ENCODE measurements at regions not wholly inside any gene's neighbourhood (a gene's known extent, or its start where the extent isn't known, plus 50 kb on each side); places are given as distances from the start of the nearest gene placed in this dataset.

GRCh38 chr13:83577183-83577582 is 305.1 kb downstream of the SLITRK1 start:
- Histone ChIP-seq H3K36me3 (ENCODE audit: control insufficient read depth in 4 of 4, insufficient read depth in 4 of 4, low read length in 3 of 4) (no peaks in the 10 kb centered on the region), H3K4me3 (ENCODE audit: control insufficient read depth in 1 of 7, extremely low read depth in 1 of 7, insufficient read depth in 4 of 7, low read depth in 2 of 7, low read length in 6 of 7) (no peak overlapping the region), H3K27ac (ENCODE audit: insufficient read depth in 1 of 2, low read depth in 1 of 2, low read length in 2 of 2, poor library complexity in 1 of 2, severe bottlenecking in 2 of 2) (no peak overlapping the region), H3K27me3 (replicated peaks in 2 of 5; ENCODE audit: control insufficient read depth in 4 of 5, insufficient read depth in 5 of 5, low read length in 4 of 5) (no peaks in the 10 kb centered on the region), H3K9me3 (ENCODE audit: control extremely low read depth in 1 of 5, control insufficient read depth in 4 of 5, insufficient read depth in 2 of 5, low read depth in 1 of 5, low read length in 4 of 5) (peaks cover 0 to 1% (median 0%) of the 10 kb centered on the region in 5 experiments), H3K4me1 (ENCODE audit: control extremely low read depth in 1 of 4, control insufficient read depth in 4 of 4, insufficient read depth in 4 of 4, low read length in 3 of 4) (no peaks in the 10 kb centered on the region)
- no CpG with 5 or more reads among the region's 2 CpGs for WGBS (ENCODE audit: insufficient coverage)
- ChIA-PET CTCF (no interaction called here), POLR2A (no interaction called here)
- DNase-seq: no peak

DNA sequence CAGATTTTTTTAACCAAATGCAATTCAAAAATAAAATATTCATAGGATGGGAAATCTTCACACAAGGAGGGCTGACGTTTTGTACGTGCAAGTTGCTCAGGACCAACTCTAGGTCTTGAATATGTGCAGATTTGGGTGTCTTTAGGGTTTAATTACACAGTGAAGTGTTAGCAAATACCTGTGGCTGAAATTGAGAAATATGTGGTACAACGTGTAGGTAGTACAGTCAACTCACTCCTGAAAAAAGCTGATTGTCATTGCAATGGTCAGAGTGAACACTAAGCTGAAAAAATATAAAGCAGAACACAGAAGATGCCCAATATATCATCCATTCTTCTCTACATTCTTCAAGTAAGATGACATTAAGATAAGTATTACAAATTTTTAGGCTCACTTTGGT is 314.3 kb downstream of the SLITRK1 start:
- H3K4me1 ChIP-seq (ENCODE audit: control extremely low read depth in 1 of 4, control insufficient read depth in 4 of 4, insufficient read depth in 4 of 4, low read length in 3 of 4): no peaks in the 10 kb centered on the region
- POLR2A ChIA-PET: no interaction called here
- CTCF ChIA-PET: no interaction called here
- no peak overlapping the region for H3K4me3 ChIP-seq (ENCODE audit: control insufficient read depth in 1 of 7, extremely low read depth in 1 of 7, insufficient read depth in 4 of 7, low read depth in 2 of 7, low read length in 6 of 7)
- no peaks in the 10 kb centered on the region for H3K27me3 ChIP-seq (replicated peaks in 2 of 5; ENCODE audit: control insufficient read depth in 4 of 5, insufficient read depth in 5 of 5, low read length in 4 of 5)
- H3K27ac ChIP-seq (ENCODE audit: insufficient read depth in 1 of 2, low read depth in 1 of 2, low read length in 2 of 2, poor library complexity in 1 of 2, severe bottlenecking in 2 of 2): no peak overlapping the region
- no peaks in the 10 kb centered on the region for H3K9me3 ChIP-seq (ENCODE audit: control extremely low read depth in 1 of 5, control insufficient read depth in 4 of 5, insufficient read depth in 2 of 5, low read depth in 1 of 5, low read length in 4 of 5)
- DNase-seq: no peak
- 100% methylated on average over 2 of the region's 3 CpGs for whole genome bisulfite sequencing (ENCODE audit: insufficient coverage)
- no peaks in the 10 kb centered on the region for H3K36me3 ChIP-seq (ENCODE audit: control insufficient read depth in 4 of 4, insufficient read depth in 4 of 4, low read length in 3 of 4)

GRCh38 chr13:83563499-83563898 is 318.8 kb downstream of the SLITRK1 start:
- Histone ChIP-seq H3K27me3 (replicated peaks in 2 of 5; ENCODE audit: control insufficient read depth in 4 of 5, insufficient read depth in 5 of 5, low read length in 4 of 5) (no peaks in the 10 kb centered on the region), H3K9me3 (ENCODE audit: control extremely low read depth in 1 of 5, control insufficient read depth in 4 of 5, insufficient read depth in 2 of 5, low read depth in 1 of 5, low read length in 4 of 5) (no peaks in the 10 kb centered on the region), H3K36me3 (ENCODE audit: control insufficient read depth in 4 of 4, insufficient read depth in 4 of 4, low read length in 3 of 4) (no peaks in the 10 kb centered on the region), H3K4me1 (ENCODE audit: control extremely low read depth in 1 of 4, control insufficient read depth in 4 of 4, insufficient read depth in 4 of 4, low read length in 3 of 4) (no peaks in the 10 kb centered on the region), H3K27ac (ENCODE audit: insufficient read depth in 1 of 2, low read depth in 1 of 2, low read length in 2 of 2, poor library complexity in 1 of 2, severe bottlenecking in 2 of 2) (no peak overlapping the region), H3K4me3 (ENCODE audit: control insufficient read depth in 1 of 7, extremely low read depth in 1 of 7, insufficient read depth in 4 of 7, low read depth in 2 of 7, low read length in 6 of 7) (no peak overlapping the region)
- ChIA-PET POLR2A (no interaction called here), CTCF (no interaction called here)
- 100% methylated on average over 4 of the region's 5 CpGs for whole genome bisulfite sequencing (ENCODE audit: insufficient coverage)
- no peak for DNase-seq

DNA sequence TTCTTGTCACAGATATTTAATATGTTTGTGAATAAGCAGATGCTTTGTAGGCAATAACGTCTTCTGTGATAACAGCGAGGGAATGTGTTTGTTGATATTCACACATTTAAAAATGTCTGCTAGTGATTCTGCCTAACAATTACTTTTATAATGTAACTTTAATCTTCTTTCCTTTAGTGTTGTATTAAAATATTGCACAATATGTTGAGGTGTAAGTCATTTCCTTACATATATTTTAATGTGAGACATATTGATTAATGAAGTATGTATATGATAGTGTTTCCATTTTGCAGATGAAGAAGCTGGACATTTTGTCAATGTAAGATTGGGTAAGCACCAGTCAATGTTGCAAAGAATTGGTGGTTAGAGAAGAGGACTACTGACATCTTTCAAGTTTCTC is 324.4 kb downstream of the SLITRK1 start:
- Histone ChIP-seq H3K4me1 (ENCODE audit: control extremely low read depth in 1 of 4, control insufficient read depth in 4 of 4, insufficient read depth in 4 of 4, low read length in 3 of 4) (no peaks in the 10 kb centered on the region), H3K9me3 (ENCODE audit: control extremely low read depth in 1 of 5, control insufficient read depth in 4 of 5, insufficient read depth in 2 of 5, low read depth in 1 of 5, low read length in 4 of 5) (no peaks in the 10 kb centered on the region), H3K27ac (ENCODE audit: insufficient read depth in 1 of 2, low read depth in 1 of 2, low read length in 2 of 2, poor library complexity in 1 of 2, severe bottlenecking in 2 of 2) (no peak overlapping the region), H3K4me3 (ENCODE audit: control insufficient read depth in 1 of 7, extremely low read depth in 1 of 7, insufficient read depth in 4 of 7, low read depth in 2 of 7, low read length in 6 of 7) (no peak overlapping the region), H3K36me3 (ENCODE audit: control insufficient read depth in 4 of 4, insufficient read depth in 4 of 4, low read length in 3 of 4) (no peaks in the 10 kb centered on the region), H3K27me3 (replicated peaks in 2 of 5; ENCODE audit: control insufficient read depth in 4 of 5, insufficient read depth in 5 of 5, low read length in 4 of 5) (no peaks in the 10 kb centered on the region)
- WGBS (ENCODE audit: insufficient coverage): no CpG with 5 or more reads among the region's 2 CpGs
- CTCF ChIA-PET: no interaction called here
- POLR2A ChIA-PET: no interaction called here
- no peak for DNase-seq

- Histone ChIP-seq H3K4me3 (ENCODE audit: control insufficient read depth in 1 of 7, extremely low read depth in 1 of 7, insufficient read depth in 4 of 7, low read depth in 2 of 7, low read length in 6 of 7) (no peak overlapping the region), H3K27me3 (replicated peaks in 2 of 5; ENCODE audit: control insufficient read depth in 4 of 5, insufficient read depth in 5 of 5, low read length in 4 of 5) (no peaks in the 10 kb centered on the region), H3K36me3 (ENCODE audit: control insufficient read depth in 4 of 4, insufficient read depth in 4 of 4, low read length in 3 of 4) (no peaks in the 10 kb centered on the region), H3K4me1 (ENCODE audit: control extremely low read depth in 1 of 4, control insufficient read depth in 4 of 4, insufficient read depth in 4 of 4, low read length in 3 of 4) (no peaks in the 10 kb centered on the region), H3K27ac (ENCODE audit: insufficient read depth in 1 of 2, low read depth in 1 of 2, low read length in 2 of 2, poor library complexity in 1 of 2, severe bottlenecking in 2 of 2) (no peak overlapping the region), H3K9me3 (ENCODE audit: control extremely low read depth in 1 of 5, control insufficient read depth in 4 of 5, insufficient read depth in 2 of 5, low read depth in 1 of 5, low read length in 4 of 5) (peaks cover 0 to 6% (median 0%) of the 10 kb centered on the region in 5 experiments)
- no peak for DNase-seq
- WGBS (ENCODE audit: insufficient coverage): no CpG with 5 or more reads among the region's 1 CpG
- ChIA-PET POLR2A (no interaction called here), CTCF (no interaction called here)
These were observed 332.6 kb downstream of the SLITRK1 start for GRCh38 chr13:83549671-83550070.

GRCh38 chr13:83547043-83547442 is 335.2 kb downstream of the SLITRK1 start:
- no peaks in the 10 kb centered on the region for H3K27me3 ChIP-seq (replicated peaks in 2 of 5; ENCODE audit: control insufficient read depth in 4 of 5, insufficient read depth in 5 of 5, low read length in 4 of 5)
- no peak overlapping the region for H3K27ac ChIP-seq (ENCODE audit: insufficient read depth in 1 of 2, low read depth in 1 of 2, low read length in 2 of 2, poor library complexity in 1 of 2, severe bottlenecking in 2 of 2)
- ChIA-PET CTCF (no interaction called here), POLR2A (no interaction called here)
- H3K4me3 ChIP-seq (ENCODE audit: control insufficient read depth in 1 of 7, extremely low read depth in 1 of 7, insufficient read depth in 4 of 7, low read depth in 2 of 7, low read length in 6 of 7): no peak overlapping the region
- H3K4me1 ChIP-seq (ENCODE audit: control extremely low read depth in 1 of 4, control insufficient read depth in 4 of 4, insufficient read depth in 4 of 4, low read length in 3 of 4): no peaks in the 10 kb centered on the region
- no CpG with 5 or more reads among the region's 1 CpG for WGBS (ENCODE audit: insufficient coverage)
- no peak for DNase-seq
- H3K36me3 ChIP-seq (ENCODE audit: control insufficient read depth in 4 of 4, insufficient read depth in 4 of 4, low read length in 3 of 4): no peaks in the 10 kb centered on the region
- H3K9me3 ChIP-seq (ENCODE audit: control extremely low read depth in 1 of 5, control insufficient read depth in 4 of 5, insufficient read depth in 2 of 5, low read depth in 1 of 5, low read length in 4 of 5): peaks cover 0 to 6% (median 0%) of the 10 kb centered on the region in 5 experiments

DNA sequence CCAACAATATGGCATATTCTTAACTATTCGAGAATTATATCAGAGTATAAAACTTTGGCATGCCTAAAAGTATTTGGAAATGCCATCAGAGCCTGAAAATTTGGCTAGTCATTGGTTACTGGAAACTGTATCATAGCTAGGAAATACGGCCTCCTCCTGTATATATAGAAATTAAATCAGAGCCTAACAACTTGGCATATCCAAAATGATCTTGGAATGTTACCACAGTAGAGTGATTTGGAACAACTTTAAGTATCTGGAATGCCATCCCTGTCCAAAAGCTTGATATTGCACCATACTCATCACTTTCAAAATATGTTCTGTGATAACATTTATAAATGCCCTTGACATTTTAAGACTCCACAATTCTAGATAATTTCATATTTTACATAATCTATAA is 335.8 kb downstream of the SLITRK1 start:
- no peak for DNase-seq
- H3K27me3 ChIP-seq (replicated peaks in 2 of 5; ENCODE audit: control insufficient read depth in 4 of 5, insufficient read depth in 5 of 5, low read length in 4 of 5): no peaks in the 10 kb centered on the region
- POLR2A ChIA-PET: no interaction called here
- WGBS (ENCODE audit: insufficient coverage): no CpG with 5 or more reads among the region's 2 CpGs
- no peak overlapping the region for H3K4me3 ChIP-seq (ENCODE audit: control insufficient read depth in 1 of 7, extremely low read depth in 1 of 7, insufficient read depth in 4 of 7, low read depth in 2 of 7, low read length in 6 of 7)
- H3K9me3 ChIP-seq (ENCODE audit: control extremely low read depth in 1 of 5, control insufficient read depth in 4 of 5, insufficient read depth in 2 of 5, low read depth in 1 of 5, low read length in 4 of 5): peaks cover 0 to 6% (median 0%) of the 10 kb centered on the region in 5 experiments
- no peak overlapping the region for H3K27ac ChIP-seq (ENCODE audit: insufficient read depth in 1 of 2, low read depth in 1 of 2, low read length in 2 of 2, poor library complexity in 1 of 2, severe bottlenecking in 2 of 2)
- no peaks in the 10 kb centered on the region for H3K36me3 ChIP-seq (ENCODE audit: control insufficient read depth in 4 of 4, insufficient read depth in 4 of 4, low read length in 3 of 4)
- H3K4me1 ChIP-seq (ENCODE audit: control extremely low read depth in 1 of 4, control insufficient read depth in 4 of 4, insufficient read depth in 4 of 4, low read length in 3 of 4): no peaks in the 10 kb centered on the region
- CTCF ChIA-PET: no interaction called here

All from common myeloid progenitor, CD34-positive (primary cell).